Right lung (tissue), 2 donors: ENCODE measurements at regions not wholly inside any gene's neighbourhood (a gene's known extent, or its start where the extent isn't known, plus 50 kb on each side); places are given as distances from the start of the nearest gene placed in this dataset.
"Not testable (repeated sequence)": the region's sequence is repeated elsewhere in the genome, so short reads cannot be mapped to it uniquely, and the experiment has no call there.

Source experiments
- DNase-seq, 2 donors: peaks; one replicate each; pipeline ENCODE4 v3.0.0-alpha.2; 2013

DNA sequence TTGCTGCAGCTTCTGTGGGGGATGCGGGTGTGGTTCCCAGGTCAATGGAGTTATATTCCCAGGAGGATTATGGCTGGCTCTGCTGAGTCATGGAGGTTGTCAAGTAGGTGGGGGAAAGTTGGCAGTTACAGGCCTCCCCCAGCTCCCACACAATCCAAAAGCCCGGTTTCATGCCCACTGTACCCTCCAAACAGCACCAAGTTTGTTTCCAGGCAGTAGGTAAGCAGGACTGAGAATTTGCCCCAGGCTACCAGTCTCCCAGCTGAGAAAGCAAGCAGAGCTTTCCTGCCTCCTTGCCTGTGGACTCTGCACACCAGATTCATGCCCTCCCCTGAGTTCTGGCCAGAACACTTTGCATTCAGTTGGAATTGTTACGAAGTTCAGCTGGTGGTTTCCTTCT lies 578.2 kb downstream of the MEI4 start:
- DNase-seq: no peak

DNA sequence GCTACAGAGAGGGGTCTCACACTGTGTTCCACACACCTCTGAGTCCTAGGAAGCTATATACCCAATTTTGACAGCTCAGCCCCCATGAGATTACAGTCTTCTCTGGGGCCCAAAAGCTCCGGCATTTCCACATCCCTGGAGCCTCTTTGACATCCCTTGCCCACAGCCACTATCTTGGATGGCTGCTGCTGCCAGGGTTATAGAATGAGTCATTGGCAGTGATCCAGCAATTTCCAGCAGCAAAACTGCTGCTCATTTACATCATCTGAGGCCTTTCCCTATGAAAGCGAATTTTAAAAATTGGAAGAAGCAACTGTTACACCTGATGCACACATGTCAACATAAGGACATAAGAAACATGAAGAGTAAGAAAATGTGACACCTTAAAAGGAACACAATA lies 590.7 kb downstream of the MEI4 start:
- no peak for DNase-seq

DNA sequence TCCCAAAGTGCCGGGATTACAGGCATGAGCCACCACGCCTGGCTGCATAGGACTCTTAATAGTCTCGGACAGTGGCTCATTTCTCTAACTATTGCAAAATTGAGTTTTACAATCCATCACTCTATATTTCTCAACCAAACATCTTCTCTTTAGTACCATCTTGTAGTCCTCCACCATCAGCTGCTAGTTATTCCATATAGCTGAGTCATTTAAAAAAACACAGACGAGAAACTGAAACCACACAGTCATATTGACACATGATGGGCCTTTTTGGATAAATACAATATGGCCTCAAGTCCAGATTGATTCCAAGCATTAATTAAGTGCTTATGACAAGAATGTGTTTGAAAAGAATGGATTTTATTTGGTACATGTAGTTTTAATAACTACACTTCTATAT lies 599.1 kb downstream of the MEI4 start:
- DNase-seq: no peak

DNA sequence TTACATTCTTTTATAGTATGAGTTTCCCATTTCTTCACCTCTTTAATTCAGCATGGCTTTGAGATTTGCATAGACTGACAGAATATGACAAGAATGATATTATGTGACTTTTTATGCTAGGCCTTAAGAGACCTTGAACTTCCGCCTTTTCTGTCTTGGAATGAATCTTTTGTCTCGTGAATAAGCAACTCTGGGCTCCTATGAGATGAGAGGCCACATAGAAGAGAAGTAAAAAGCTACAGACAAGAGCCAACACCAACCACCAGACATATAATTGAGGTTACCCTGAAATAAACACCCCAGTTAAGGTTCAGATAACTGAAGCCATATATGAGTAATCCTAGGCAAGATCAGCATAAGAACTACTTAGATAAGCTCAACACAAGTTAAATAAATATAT lies 600.8 kb downstream of the MEI4 start:
- DNase-seq: no peak

DNA sequence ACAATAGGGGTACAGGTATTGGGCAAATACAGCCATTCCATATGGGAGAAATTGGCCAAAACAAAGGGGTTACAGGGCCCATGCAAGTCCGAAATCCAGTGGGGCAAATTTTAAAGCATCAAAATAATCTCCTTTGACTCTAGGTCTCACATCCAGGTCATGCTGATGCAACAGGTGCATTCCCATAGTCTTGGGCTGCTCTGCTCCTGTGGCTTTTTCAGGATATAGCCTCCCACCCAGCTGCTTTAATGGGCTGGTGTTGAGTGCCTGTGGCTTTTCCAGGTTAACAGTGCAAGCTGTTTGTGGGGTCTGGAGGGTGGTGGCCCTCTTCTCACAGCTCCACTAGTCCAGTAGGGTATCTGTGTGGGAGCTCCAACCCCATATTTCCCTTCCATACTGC lies 607.1 kb downstream of the MEI4 start:
- DNase-seq: no peak

DNA sequence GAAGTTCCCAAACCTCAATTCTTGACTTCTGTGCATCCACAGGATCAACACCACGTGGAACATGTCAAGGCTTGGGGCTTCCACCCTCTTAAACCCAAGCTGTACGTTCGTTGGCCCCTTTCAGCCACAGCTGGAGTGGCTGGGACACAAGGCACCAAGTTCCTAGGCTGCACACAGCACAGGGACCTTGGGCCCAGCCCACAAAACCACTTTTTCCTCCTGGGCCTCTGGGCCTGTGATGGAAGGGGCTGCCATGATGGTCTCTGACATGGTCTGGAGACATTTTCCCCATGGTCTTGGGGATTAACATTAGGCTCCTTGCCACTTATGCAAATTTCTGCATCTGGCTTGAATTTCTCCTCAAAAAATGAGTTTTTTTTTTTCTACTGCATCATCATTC lies 606.9 kb upstream of the IRAK1BP1 start:
- DNase-seq: not testable (repeated sequence)

DNA sequence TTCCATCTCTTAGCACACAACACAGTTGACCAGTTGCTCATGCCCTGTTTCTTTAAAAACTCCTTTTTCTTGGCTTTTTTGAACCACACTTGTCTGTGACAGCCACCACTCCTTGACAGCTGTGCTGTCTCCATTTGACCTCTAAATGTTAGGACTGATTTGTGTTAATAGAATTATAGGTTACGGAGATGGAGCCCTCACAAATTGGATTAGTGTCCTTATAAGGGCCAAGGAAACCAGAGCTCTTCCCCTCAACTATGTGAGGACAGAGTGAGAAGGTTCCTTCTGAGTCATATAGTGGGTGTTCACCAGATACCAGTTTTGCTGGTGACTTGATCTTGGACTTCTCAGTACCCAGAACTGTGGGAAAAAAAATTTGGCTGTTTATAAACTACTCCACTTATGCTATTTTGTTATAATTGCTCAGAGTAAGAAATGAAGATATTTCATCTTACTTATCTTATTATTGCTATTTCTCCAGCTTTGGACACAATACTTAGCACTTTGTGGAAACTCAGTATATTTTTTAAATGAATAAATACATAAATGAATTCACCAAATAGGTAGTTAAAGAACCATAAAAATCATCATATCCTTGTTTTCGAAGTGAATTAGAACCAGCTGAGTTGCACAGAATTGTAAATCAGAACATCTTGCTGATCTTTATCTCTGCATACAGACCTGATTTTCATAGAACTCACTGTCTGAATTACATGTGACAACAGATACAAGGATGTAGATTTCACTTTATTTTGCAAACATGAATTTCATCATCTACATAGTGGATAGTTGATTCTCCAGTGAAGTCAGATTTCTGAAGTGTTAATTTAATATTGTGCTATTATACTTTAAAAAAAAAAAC lies 598.5 kb upstream of the IRAK1BP1 start:
- no peak for DNase-seq

DNA sequence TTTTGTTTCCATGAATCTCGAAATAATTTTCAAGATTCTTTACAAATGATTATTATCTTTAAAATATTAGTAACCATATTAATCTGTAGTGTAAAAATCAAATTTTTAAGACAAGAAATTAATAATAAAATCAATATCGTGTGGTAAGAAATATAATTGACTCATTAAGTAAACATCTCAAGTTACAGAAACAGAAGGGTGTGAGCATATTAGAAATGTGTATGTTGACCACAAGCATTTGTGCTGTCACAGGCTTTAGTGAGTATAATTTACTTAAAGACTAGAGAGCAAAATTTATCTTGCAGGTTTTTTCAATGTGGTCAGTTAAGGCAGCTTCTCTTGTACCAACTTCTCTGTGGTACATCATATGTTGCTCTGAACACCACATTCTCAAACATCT lies 566.5 kb upstream of the IRAK1BP1 start:
- DNase-seq: no peak

DNA sequence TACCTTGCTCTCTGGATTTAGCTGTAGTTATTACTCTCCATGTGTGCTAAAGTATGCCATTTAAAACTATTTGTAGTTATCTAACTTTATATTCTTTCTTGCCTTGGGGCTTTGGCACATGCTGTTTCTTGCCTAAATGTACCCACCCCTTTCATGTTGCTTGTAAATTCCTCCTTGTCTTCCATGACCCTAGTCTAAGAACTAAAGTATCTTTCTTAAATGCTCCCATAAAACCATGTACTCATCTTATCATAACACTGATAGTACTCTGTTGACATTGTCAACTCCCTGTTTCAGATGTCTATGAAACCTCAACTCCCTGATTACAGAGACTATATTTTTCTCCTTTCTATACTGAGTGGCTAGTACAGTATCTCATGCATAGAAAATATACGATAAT lies 564.9 kb upstream of the IRAK1BP1 start:
- no peak for DNase-seq

DNA sequence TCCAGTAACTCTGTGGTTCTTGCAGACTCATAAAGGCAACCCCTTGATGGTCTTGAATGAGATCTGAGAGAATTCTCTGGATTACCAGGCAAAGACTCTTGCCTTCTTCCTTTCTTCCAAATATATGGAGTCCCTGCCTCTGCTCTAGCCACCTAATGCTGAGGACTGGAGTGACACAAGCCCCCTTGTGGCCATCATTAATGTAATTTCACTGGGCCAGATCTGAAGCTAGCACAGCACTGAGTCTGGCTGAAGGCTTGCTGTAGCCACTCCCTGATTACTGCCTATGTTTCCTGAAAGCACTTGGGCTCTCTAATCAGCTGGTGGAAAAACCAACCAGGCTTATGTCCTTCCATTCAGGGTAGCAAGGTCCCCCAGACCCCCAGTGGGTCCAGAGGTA lies 559.3 kb upstream of the IRAK1BP1 start:
- no peak for DNase-seq

DNA sequence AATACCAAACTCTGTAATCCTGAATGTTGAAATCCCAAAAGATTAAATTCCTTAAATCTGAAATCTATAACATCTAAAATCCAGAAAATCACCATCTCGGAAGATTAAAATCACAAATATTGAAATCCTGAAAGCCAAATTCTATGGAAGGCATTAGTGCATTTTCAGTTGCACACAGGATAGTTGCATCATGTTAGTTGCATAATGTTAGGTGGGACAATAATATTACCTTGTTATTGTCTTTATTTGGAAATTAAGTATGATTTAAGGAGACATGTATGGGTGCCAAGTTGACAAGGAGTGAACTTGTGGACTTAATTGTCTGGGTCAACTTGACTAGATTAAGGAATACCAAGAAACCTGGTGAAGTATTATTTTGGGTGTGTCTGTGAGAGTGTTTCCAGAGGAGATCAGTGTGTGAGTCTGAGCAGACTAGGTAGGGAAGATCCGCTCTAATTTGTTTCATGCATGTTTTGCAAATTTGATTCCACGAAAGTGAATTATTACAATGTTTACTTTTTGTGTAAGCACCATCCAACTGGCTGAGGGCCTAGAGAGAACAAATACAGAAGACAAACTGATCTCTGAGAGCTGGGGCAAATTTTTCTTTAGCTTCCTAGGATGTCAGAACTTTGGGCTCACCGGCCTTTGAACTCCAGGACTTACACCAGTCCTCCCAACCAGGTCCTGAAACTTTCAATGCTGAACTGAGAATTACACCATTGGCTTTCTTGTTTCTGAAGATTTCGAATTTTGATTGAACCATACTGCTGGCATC lies 545.1 kb upstream of the IRAK1BP1 start:
- DNase-seq: no peak

DNA sequence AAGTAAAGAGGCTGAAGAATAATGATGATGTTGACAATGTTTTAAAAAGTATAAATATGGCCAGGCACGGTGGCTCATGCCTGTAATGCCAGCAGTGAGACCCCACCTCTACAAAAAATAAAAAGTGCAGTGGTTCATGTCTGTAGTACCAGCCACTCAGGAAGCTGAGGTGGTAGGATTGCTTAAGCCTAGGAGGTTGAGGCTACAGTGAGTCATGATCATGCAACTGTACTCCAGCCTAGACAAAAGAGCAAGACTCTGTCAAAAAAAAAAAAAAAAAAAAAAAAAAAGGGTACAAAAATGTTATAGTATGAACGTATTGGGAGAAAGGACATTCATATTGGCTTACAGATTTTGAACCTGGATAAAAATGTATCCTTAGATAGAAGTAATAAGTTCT lies 543.1 kb upstream of the IRAK1BP1 start:
- DNase-seq: no peak

DNA sequence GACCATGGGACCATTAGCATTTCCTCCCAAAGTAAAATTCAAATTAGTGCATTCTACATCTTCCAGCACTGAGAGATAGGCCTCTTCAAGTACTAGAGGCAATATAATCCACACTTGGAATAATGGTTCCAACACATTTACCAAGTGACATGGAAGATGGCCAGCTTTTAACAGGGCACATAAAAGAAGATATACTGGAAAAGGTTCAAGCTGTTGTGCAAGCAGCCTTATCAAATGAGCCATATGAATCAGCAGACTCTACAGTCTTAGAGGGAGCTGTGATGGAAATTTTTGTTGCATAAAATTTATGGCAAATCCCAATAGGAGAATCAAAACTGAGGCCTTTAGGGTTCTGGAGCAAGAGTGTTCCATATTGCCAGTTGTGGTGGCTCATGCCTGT lies 526.6 kb upstream of the IRAK1BP1 start:
- no peak for DNase-seq

DNA sequence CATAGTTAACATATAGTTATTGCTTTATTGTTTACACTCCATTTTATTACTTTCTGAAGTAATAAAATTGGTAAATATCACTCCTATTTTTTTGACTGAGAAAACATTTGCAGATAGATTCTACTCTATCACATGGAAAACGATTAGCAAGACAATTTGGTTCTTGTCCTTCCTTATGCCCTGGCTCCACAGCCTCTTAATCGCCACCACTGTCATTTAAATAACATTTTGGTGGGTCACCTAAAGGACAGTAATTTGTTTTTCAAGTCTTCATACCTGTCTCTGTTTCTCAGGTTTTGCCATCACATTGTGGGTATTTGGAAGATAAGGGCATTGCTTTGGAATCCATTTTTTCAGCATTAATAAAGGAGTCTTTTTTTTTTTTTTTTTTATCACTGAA lies 521.5 kb upstream of the IRAK1BP1 start:
- DNase-seq: no peak

DNA sequence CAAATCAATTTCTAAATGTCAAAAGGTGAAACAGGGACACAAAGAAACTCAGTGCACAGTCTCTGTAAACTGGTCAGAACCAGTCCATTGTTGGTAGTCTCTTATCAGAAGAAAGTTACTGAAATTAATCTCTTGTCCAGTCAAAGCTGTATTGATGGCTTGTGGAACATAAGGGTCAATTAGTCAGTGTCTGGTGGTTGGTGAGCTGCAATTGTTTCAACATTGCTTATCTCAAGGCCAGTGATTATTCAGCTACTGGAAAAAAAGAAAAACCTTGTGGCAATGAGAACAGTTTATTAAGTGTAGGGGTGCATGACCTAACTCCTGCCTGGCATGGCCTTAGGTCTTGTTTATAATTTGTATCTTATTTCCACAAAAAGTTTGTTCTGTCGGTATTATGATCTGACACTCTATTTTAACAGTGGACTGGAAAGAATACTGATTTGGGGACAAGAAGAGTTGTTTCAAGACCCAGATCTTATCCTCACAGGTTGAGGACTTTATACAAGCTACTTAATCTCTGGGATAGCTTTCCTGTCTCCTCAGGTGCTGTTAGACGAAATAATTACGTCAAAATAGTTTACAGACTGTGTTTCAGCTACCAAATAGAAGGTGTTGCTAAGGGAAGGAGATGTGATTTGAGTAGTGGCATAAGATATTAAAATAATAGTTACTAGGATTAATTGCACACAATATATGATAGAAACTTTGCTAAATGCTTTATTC lies 520.0 kb upstream of the IRAK1BP1 start:
- DNase-seq: no peak

DNA sequence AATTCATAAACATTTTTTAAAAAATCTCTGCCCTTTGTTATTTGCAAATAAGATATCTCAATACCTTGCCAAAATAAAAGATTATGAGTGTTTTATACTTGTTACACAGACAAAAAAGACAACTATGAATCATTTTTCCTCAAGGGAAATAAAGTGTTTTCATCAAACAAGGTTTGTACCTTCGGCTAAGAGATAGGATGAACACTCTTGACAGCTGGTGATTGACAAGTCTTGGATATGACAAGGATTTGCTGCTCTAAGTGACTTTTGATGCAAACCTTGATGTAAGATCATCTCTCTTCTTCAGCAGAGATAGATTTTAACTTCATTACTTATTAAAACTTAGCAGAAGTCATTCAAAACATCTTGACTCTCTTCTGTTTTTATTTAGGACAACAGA lies 514.3 kb upstream of the IRAK1BP1 start:
- DNase-seq: no peak

DNA sequence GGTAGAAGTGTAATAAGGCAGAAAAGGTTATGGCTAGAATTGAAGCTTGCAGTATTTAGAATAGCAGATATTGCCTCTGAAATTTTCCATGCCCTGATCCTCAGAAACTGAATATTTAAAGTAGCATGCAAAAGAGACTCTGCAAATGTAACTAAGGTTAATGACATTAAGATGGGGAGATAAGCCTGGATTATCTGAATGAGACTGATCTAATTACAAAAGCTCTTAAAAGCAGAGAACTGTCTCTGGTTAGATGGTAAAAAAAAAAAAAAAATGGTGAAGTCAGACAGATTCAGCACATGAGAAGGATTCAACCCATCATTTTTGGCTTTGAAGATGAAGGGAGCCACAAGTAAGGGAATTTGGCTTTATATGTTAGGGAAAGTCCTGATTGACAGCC lies 503.7 kb upstream of the IRAK1BP1 start:
- DNase-seq: no peak

DNA sequence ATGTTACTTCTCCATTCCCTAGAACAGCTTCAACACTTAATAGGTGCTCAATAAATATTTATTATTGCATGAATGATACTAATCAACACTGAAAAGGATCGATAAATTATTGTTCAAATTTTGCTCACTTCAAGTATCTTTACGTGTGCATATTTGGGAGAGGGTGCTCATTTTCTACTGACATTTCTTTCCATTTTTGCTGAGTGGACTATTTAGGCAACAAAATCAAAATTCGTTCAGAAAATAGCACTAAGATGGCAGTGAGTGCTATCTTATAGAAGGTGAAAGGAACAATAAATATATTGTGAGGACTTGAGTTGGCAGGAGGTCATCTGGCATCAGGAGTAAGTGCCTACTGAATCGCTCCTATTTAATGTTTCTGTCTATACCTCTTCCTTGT lies 501.9 kb upstream of the IRAK1BP1 start:
- DNase-seq: no peak

DNA sequence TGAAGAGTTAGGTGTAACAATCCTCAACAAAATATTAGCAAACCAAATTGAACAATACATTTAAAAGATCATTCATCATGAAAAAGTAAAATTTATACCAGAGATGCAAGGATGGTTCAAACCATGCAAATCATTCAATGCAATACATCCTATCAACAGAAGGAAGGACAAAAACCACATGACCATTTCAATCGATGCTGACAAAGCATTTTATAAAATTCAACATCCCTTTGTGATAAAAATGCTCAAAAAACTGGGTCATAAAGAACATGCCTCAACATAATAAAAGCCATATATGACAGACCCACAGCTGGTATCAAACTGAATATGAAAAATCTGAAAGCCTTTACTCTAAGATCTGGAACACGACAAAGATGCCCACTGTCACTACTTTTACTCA lies 490.3 kb upstream of the IRAK1BP1 start:
- no peak for DNase-seq

DNA sequence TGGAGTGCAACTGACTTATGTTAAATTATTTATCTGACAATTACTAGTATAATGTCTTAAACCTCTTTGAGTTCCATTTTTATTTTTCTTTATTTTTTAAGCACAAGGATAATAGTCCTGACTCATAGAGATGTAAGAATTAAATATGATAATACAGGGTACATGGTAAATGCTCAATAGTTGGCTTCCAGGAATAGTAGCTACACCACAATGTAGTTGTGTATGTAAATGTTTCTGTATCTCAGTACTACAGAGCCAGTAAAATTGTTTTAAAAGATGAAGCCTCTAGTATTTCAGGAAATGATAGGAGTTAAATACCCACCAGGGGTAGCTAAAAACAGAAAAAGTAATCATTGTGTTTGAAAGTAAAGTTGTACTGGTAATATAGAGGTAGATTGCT lies 487.4 kb upstream of the IRAK1BP1 start:
- no peak for DNase-seq

DNA sequence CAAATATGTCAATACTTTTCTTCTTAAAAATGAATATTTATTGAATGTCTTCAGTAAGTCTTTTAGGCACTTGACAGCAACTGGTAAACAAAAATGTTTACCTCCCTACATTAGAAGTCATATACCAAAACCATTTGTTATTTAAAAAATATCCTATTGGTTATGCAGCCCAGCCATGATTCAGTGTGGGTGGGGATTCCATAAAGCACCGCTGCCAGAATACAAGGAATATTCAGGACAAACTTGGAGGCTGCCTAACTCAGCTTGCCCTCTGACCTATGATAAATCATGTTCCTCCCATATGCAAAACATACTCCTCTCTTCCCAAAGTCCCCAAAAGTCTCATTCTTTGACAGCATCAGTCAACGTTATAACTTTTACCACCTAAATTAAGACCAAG lies 486.8 kb upstream of the IRAK1BP1 start:
- DNase-seq: no peak

DNA sequence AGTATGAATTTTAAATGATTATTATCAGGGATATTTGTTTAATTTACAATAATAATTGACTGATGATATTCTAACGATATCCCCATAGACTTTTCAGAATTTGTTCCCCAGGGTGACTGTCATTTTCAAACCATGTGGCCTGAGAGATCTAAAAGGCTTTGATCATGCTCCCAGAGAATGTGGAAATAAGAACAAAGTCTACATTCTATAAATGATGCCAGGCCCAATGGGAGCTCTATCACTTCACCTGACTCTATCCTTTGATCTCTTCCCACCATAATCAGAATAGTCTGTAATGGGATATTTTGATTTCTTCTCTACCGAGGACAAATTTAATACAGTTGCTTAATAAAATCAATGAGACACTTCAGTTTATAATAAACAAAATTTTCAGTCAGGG lies 483.4 kb upstream of the IRAK1BP1 start:
- DNase-seq: no peak

DNA sequence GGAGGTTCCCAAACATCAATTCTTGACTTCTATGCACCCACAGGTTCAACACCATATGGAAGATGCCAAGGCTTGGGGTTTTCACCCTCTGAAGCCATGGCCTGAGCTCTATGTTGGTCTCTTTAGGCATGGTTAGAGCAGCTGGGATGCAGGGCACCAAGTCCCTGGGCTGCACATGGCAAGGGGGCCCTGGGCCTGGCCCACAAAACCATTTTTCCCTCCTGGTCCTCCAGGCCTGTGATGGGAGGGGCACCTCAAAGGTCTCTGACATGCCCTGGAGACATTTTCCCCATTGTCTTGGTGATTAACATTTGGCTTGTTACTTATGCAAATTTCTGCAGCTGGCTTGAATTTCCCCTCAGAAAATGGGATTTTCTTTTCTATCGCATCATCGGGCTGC lies 480.5 kb upstream of the IRAK1BP1 start:
- DNase-seq: not testable (repeated sequence)
